ENCODE measurements at regions not wholly inside any gene's neighbourhood (a gene's known extent, or its start where the extent isn't known, plus 50 kb on each side); places are given as distances from the start of the nearest gene placed in this dataset.

DNA sequence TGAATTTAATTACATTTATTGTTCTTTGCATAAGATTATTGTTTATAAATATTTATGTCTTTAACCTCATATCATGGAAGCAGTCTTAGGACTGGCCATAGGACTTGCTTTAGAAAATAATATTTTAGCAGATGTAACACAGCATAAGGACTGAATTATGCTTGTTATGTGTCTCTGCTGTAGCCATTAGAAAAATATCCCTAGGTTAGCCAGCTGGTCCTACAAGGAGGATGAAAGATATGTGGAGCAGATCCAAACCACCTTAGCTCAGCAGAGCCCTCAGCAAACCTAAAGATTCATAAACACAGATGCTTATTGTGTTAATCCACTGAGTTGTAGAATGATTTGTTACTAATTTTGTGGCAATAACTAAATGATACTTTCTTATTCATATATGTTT lies 166.0 kb upstream of the COL1A2 start:
- TF ChIP-seq OSR1 (CRISPR knock-in tag; IDR thresholded peaks at IDR 0.05) (no peak), ZFP30 (CRISPR knock-in tag; IDR thresholded peaks at IDR 0.05) (no peak), CSDC2 (CRISPR knock-in tag; IDR thresholded peaks at IDR 0.05) (no peak), PPARA (CRISPR knock-in tag; IDR thresholded peaks at IDR 0.05; ENCODE audit: borderline replicate concordance) (no peak), GLIS3 (CRISPR knock-in tag; IDR thresholded peaks at IDR 0.05) (no peak), ZC3H10 (CRISPR knock-in tag; IDR thresholded peaks at IDR 0.05) (no peak), ARNTL (CRISPR knock-in tag; IDR thresholded peaks at IDR 0.05; ENCODE audit: borderline replicate concordance, low read depth) (no peak), ZFP3 (CRISPR knock-in tag; IDR thresholded peaks at IDR 0.05) (no peak), ZNF8 (CRISPR knock-in tag; IDR thresholded peaks at IDR 0.05) (no peak)
- TF ChIP-seq, protein P1, sequence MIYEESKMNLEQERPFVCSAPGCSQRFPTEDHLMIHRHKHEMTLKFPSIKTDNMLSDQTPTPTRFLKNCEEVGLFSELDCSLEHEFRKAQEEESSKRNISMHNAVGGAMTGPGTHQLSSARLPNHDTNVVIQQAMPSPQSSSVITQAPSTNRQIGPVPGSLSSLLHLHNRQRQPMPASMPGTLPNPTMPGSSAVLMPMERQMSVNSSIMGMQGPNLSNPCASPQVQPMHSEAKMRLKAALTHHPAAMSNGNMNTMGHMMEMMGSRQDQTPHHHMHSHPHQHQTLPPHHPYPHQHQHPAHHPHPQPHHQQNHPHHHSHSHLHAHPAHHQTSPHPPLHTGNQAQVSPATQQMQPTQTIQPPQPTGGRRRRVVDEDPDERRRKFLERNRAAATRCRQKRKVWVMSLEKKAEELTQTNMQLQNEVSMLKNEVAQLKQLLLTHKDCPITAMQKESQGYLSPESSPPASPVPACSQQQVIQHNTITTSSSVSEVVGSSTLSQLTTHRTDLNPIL (CRISPR knock-in tag; IDR thresholded peaks at IDR 0.05; ENCODE audit: low read depth), result no peak
- TF ChIP-seq, protein P2, sequence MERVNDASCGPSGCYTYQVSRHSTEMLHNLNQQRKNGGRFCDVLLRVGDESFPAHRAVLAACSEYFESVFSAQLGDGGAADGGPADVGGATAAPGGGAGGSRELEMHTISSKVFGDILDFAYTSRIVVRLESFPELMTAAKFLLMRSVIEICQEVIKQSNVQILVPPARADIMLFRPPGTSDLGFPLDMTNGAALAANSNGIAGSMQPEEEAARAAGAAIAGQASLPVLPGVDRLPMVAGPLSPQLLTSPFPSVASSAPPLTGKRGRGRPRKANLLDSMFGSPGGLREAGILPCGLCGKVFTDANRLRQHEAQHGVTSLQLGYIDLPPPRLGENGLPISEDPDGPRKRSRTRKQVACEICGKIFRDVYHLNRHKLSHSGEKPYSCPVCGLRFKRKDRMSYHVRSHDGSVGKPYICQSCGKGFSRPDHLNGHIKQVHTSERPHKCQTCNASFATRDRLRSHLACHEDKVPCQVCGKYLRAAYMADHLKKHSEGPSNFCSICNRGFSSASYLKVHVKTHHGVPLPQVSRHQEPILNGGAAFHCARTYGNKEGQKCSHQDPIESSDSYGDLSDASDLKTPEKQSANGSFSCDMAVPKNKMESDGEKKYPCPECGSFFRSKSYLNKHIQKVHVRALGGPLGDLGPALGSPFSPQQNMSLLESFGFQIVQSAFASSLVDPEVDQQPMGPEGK (CRISPR knock-in tag; IDR thresholded peaks at IDR 0.05; ENCODE audit: borderline replicate concordance), result no peak
- TF ChIP-seq, protein P3, sequence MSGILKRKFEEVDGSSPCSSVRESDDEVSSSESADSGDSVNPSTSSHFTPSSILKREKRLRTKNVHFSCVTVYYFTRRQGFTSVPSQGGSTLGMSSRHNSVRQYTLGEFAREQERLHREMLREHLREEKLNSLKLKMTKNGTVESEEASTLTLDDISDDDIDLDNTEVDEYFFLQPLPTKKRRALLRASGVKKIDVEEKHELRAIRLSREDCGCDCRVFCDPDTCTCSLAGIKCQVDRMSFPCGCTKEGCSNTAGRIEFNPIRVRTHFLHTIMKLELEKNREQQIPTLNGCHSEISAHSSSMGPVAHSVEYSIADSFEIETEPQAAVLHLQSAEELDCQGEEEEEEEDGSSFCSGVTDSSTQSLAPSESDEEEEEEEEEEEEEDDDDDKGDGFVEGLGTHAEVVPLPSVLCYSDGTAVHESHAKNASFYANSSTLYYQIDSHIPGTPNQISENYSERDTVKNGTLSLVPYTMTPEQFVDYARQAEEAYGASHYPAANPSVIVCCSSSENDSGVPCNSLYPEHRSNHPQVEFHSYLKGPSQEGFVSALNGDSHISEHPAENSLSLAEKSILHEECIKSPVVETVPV (CRISPR knock-in tag; IDR thresholded peaks at IDR 0.05), result no peak
- TF ChIP-seq, protein P4, sequence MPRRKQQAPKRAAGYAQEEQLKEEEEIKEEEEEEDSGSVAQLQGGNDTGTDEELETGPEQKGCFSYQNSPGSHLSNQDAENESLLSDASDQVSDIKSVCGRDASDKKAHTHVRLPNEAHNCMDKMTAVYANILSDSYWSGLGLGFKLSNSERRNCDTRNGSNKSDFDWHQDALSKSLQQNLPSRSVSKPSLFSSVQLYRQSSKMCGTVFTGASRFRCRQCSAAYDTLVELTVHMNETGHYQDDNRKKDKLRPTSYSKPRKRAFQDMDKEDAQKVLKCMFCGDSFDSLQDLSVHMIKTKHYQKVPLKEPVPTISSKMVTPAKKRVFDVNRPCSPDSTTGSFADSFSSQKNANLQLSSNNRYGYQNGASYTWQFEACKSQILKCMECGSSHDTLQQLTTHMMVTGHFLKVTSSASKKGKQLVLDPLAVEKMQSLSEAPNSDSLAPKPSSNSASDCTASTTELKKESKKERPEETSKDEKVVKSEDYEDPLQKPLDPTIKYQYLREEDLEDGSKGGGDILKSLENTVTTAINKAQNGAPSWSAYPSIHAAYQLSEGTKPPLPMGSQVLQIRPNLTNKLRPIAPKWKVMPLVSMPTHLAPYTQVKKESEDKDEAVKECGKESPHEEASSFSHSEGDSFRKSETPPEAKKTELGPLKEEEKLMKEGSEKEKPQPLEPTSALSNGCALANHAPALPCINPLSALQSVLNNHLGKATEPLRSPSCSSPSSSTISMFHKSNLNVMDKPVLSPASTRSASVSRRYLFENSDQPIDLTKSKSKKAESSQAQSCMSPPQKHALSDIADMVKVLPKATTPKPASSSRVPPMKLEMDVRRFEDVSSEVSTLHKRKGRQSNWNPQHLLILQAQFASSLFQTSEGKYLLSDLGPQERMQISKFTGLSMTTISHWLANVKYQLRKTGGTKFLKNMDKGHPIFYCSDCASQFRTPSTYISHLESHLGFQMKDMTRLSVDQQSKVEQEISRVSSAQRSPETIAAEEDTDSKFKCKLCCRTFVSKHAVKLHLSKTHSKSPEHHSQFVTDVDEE (CRISPR knock-in tag; IDR thresholded peaks at IDR 0.05), result no peak; the same call in 1 of the 2 replicates

All from SK-N-SH treated with all-trans-retinoic acid at 6 μM for 48 hours (cell line).